HG02852 (cell line): ENCODE measurements at regions not wholly inside any gene's neighbourhood (a gene's known extent, or its start where the extent isn't known, plus 50 kb on each side); places are given as distances from the start of the nearest gene placed in this dataset.

Experiments
- ATAC-seq: cut with Tn5 transposase; IDR thresholded peaks from one replicate; pipeline ENCODE4 v1.9.1; 2021; ENCODE audit warnings: mild to moderate bottlenecking, moderate library complexity; ENCODE audit not compliant: unreplicated experiment

DNA sequence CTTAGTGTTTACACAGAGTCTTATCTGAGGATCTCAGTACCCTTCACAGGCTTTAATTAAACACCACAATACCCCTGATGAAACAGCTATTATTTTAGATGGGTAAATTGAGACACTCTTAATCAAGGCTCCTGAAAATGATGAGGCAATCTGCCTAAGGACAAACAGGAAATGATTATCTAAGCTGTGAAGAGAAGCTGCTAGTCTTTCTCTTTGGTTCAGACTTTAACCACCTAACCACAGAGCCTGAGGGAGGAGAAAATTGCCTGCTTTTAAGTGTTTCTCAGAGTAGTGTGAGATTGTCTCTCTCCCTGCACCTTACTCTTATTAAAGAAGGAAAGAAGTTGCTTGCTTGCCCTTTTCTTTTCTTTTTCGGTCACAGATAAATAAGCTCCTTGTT, 364.3 kb upstream of the ADAMTS9 start:
- no peak for ATAC-seq

DNA sequence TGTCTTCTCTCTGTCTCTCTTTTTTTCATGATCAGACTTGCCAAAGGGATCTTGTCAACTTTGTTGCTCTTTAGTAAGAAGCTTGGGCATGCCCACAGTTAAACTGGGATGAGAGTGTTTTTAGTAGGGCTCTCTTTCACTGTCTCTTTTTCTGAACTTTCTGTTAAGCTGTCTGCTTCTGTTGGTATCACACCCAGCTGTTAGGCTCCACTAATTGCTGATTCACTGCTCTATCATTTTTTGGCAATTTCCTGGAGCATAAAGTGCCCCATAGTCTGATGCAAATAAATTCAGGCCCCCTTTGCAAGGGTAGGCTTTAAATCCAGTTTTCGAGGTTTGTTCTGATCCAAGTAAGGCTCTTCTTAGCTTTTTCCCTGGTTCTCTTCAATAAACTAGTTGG, 360.4 kb upstream of the ADAMTS9 start:
- no peak for ATAC-seq

DNA sequence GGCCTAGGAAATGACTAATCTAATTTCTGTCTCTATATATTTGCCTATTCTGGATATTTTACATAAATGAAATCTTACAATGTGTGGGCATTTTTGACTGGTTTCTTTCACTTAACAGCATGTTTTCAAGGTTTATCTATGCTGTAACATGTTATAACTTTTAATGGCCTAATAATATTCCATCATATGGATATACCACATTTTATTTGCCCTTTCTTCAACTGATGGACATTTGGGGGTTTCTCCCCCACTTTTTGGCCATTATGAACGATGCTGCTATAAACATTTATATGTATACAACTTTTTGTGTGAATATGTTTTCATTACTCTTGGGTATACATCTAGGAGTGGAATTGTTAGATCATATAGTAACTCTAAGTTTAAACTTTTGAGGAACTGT, 357.3 kb upstream of the ADAMTS9 start:
- no peak for ATAC-seq

DNA sequence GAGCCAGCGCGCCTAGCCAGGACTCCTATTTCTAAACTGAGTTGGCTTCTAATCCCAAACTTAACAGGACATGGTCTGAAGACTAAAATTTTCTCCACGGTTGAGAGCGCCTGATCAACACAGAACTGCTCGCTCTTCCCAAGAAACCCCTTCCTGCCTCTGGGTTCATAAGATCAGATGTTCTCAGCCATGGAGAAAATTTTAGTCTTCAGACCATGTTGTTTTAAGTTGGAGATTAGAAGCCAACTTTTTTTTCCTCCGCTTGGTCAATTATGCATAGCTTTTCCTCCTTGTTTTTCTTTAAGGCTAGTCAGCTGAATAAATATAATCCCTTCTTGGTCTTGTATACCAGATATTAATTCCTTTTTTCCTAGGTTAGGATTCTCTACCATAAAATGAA, 356.6 kb upstream of the ADAMTS9 start:
- no peak for ATAC-seq

DNA sequence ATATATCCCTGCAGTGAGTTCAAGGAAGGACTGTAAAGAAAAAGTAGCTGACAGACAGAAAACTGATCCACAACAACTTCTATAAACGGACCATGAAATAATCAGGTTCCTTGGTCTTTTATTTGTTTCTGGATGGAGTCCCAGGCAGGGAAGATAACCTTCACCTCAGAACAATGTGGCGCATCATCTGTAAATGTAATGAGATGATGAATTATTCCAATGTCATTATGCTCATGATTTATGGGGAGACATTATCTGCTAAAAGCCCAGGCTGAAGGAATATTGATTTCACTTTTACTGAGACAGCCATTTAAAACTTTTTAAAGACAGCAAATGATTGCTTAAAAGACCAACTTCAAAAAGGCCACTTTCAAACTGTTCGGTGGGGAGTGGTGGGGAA, 354.9 kb upstream of the ADAMTS9 start:
- no peak for ATAC-seq

DNA sequence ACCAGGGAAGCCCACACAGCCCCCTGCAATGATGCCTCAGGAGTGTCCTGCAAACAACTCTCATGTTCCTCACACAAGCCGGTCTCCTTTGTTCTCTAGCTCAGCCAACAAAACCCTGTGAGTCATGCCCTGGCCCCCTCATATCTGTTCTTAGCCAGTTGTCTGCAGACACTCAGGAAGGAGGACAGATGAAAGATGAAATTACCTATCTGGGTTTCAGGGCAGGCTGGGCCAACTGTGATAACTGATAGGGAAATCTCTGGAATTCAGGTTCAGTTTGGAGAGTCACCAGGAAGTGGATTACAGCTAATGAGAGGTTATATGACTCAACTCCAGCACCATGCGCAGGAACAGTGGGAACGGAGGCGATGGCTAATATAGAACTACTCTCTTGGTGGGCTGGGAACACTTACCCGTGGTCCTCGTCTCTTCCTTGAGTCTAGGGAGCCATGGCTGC, 352.0 kb upstream of the ADAMTS9 start:
- ATAC-seq, result no peak

DNA sequence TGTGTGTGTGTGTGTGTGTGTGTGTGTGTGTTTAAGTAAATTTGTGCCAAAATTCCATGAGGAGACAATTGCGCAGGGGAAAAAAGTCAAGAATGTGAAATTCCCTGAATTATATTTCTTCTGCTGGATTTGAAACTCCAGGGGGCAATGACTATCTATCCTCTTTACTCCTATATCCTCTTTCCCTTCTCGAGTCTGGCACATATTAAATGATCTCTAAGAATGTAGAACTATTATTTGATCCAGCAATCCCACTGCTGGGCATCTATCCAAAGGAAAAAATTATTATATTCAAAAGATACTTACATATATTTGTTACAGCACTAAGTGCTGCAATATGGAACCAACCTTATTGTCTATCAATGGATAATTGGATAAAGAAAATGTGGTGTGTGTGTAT, 350.1 kb upstream of the ADAMTS9 start:
- no peak for ATAC-seq

DNA sequence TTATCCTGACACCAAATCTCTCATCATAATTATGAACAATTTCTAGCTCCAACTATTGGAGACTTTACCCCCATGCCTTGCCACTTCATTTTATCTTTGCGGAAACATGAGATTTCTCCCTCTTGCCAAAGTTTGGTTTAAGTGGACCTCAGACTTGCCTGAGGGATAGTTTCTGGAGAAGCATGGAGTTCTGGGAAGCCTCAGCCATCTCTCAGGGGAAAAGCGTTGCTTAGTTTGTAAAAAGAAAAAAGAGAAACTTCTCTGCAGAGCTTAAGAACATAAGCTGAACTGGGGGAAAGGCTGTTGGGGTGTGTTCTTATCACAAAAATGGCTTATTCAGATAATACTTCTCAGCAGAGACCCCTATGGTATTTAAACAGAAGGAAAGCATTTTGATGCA, 347.4 kb upstream of the ADAMTS9 start:
- ATAC-seq, result no peak

DNA sequence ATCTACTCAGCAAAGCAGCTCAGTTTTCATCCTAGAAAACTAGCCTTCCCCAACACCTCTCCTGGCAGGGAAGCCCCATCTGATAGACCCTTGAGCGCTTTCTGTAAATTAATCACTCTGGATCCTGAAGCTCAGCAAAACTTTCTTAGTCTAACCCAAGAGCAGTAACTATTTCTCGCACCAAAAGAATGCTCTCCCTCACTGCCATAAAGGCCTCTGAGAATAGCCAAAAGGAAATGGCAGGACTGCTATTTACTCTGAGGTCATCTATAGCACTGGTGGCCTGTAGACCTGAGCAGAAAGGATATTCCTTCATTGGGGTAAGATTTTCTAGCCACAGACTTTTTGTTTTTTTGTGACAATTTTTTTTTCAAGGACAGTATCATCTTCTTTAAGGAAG, 345.8 kb upstream of the ADAMTS9 start:
- ATAC-seq, result no peak

DNA sequence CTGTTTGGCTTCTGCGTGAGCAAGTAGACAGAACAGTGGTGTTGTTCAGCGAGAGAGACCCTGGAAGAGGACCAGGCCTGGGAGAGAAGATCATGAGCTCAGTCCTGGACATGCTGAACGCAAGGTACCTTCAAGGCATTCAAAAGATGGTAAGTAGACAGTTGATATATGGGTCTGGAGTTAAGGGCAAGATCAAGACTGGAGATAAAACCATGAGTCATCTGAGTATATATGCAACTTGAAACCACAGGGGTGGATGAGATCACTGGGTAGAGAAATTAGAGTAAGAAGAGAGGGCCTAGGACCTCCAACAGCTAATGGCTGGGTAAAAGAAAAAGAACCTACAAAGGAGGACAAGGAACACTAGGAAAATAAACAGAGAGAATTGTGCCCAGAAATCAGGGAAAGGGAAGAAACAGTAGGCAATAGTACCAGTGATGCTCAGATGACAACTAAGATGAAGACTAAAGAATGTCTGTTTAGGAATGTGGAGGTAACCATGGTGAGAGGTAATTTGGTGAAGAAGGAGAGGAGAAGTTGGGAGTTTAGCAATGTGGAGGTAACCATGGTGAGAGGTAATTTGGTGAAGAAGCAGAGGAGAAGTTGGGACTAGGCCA, 343.2 kb upstream of the ADAMTS9 start:
- no peak for ATAC-seq

DNA sequence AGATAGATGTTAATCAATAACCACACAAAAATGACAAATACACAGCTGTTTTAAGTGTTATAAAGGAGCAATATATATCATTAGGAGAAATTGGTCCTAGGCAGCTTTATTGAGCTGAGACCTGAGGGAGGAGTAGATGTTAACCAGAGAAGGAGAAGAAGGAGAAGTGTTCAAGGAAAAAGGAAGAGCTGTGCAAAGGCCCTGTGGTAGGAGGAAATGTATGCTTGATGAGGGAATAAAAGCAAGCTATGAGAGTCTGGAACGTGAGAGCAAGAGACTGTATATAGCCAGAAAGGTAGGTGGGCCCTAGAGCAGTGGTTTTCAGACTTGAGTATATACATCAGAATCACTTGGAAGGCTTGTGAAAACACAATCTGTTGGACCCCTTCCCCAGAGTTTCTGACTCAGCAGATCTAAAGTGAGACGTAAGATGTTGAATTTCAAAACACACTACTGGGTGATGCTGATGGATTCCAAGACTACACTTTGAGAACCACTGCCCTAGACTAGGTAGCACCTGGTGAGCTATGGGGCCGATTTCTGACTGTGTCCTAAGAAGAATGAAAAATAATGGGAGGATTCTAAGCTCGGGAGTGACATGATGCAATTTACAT, 342.3 kb upstream of the ADAMTS9 start:
- ATAC-seq, result no peak

DNA sequence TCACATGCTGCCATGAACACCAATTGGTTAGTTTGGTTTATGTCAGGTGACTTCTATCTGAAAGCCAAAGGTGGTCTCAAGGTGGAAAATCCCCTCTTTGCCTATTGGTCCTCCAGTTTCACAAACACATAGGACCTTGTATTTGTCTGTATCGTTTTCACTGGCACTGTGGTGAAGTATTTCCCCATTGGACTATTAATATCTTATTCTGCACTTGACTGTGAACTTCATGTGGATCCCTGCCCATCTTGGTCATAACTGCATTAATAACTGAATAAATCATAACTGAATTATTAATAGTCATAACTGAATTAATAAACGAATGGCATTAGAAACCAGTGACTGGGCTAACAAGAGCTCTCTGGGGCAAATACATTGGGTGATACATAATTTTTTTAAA, 341.3 kb upstream of the ADAMTS9 start:
- ATAC-seq, result no peak

DNA sequence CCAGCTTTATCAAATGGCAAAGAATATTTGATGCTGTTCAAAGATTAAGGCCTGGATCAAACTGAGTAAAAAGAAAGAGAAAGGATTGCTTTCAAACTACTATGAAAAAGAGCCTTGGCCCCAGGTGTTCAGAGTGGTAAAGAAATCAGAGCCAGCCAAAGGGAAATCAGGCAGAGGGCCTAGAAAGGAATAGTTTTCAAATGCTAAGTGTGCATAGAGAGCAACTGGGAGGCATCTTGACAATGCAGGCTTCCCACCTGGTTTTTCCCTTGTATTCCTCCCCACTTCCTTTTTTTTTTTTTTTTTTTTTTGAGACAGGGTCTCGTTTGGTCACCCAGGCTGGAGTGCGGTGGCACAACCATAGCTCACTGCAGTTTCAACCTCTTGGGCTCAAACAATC, 340.2 kb upstream of the ADAMTS9 start:
- ATAC-seq, result no peak

DNA sequence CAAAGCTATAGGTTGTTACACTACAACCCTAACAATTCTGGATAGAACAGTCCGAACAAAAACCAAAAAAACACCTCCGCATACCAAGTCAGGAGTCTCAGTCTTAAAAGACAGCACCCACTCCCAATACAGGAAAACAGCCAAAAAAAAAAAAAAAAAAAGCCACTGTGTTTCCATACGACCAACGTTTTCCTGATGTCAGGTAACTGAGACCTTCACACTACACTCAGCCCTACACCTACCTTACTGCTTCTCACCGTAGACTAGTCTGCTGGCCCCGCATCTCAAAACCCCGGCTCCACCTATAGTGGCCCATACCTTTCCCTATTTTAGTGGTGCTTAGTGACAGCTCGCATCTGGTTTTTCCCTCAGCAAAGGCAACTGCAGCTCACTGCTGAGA, 339.5 kb upstream of the ADAMTS9 start:
- no peak for ATAC-seq

DNA sequence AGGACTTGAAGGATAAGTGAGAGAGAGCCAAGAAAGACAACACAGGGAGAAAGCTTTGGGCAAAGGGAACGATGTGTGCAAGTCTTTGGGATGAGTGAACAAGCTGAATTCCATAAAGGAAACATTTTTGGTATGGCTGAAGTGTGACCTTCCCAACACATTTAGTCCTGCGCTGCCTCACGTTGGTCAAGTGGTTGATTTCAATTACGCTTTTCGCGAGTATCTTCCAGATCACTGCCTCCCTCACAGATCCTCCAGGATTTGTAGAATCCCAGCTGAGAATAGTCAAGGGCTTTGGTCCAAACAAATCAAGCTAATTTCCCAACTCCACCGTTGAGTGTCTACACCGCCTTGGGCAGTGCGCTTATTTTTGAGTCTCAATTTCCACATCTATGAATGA, 338.4 kb upstream of the ADAMTS9 start:
- no peak for ATAC-seq

DNA sequence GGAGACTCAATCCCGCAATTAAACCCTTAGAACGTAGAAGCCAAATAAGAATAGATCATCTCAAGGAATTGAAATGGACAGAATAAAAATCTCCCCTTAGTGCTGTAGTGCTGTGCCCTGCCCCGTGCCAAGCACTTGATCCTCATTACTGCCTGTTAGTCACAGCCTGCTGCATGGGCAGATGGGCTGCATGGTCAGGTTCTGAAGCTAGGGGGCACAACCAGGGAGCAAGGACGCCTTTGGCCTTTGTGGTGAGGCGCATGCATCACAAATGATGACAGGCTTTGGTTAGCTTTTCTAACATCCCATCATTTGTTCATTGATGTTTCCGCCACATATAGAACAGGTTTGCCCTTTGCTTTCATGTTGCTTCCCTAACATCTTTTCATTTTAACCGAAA, 336.3 kb upstream of the ADAMTS9 start:
- ATAC-seq, result no peak

DNA sequence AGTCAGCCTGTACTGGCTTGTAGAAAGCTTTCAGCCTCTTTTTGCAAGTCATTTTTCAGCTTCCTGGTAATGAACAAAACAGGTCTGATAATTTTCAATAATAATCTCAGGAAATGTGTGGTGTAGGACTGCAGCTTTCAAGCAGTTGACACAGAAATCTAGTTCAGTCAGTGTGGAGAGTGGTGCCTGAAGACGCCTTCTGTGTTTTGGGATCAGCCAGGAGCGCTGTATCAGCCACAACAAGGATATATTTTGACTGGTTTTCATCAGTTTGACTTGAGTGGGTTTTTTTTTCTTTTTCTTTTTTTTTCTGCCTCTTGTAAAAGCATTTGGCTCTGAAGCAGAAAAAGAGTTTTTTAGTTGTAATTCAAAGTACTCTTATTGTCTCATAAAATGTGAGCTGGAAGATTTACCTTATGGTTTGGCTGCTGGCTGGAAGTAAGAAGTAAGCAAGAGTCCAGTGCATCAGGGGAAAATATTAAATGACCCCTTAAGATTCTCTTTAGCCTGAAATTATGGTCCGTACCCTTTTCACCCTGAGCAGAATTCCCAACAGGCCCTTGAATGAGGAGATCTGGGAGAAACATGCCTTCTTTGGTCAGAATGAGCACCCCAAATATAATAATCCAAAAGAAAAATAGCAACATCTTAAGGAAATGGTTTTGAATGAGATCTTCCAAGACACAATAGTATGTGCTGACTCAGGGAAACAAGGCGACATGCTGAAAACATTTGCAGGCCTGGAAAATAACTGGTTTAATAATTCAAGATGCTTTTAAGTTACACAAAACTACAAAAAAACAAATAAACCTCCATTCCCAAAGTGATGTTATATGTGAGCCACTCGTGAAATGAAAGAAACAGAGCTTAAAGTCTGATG, 332.7 kb upstream of the ADAMTS9 start:
- ATAC-seq, result no peak

DNA sequence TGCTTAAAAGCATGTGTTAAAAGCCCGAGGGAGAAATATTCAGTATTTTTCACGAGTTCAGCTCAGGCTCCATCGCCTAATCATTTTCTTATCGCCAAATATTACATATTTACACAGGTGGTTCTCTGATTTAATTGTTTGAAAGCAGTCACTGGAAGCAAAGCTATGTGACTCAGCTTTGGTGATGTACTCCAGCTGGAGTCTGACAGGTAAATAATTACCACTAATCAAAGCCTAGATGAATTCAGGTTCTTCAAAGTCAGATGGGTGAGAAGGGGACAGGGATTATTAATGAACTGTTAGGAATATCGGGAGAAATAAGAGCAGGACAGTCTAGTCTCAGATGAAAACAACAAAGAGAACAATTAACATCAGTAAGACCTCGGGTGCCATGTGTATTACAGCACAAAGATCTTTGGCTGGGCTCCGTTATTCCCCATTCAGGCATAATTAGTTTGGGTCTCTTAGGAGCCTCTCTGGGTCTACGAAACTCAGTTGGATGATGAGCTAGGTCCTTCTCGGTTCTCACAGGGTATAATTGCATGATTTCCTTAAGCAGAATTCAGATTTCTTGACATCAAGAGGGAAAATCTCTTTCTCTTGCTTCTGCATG, 331.7 kb upstream of the ADAMTS9 start:
- ATAC-seq, result no peak

DNA sequence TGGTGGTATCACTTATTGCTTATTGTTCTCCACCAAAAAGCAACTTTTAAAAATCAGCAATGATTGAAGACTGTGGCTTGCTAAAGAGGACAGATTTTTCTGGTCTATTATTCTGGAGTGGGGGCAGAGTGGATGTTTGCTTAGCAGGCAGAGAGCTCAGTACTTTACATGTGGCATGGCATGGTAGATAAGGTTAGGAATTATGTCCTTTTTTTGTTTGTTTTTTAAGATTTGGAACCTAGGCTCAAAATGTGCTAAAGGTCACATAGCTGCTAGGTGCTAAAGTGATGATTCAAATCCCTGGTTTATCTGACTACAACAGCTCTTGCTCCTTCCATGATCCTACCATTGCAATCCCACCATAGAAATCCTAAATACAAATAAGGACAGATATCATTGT, 331.0 kb upstream of the ADAMTS9 start:
- ATAC-seq, result no peak

DNA sequence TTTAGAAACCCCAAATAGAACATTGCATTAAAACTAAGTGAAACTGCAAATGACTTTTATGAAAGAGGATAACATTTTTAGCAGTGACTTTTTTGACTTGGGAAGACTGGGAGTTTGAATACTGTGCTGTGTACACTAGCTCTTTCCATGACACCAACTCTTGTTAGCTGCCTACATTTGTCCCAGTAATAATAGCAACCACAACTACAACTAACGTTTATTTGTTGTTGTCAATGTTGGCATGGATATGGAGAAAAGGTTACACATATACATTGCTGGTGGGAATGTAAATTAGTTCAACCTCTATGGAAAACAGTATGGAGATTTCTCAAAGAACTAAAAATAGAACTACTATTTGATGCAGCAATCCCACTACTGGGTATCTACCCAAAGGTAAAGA, 329.6 kb upstream of the ADAMTS9 start:
- ATAC-seq, result no peak

DNA sequence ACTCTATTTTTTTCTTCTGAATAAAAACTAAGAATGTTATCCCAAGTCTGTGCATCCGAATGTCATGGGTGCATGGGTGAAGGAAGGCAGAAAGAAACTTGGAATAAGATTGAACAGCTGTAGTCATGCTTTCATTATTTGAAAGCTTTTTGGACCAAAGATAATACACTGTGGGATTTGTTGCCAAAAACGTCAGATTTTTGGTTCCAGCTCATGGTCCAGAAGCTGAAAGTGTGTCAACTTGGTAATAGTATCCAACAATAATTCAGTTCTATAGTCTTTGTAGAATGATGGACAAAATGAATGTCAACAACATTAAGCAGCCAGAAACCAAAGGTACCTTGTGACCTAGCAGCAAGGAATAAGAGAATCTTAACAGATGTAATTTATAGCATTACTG, 327.9 kb upstream of the ADAMTS9 start:
- no peak for ATAC-seq

DNA sequence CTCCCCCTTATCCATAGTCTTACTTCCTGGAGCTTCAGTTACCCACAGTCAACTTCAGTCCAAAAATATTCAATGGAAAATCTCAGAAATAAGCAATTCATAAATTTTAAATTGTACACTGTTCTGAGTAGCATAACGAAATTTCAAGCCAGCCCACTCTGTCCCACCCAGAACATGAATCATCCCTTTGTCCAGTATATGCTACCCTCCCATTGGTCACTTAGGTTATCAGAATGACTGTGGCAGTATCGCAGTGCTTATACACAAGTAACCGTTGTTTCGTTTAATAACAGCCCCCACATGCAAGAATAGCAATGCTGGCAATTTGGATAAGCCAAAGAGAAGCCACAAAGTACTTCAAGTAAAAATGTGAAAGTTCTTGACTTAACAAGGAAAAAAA, 325.3 kb upstream of the ADAMTS9 start:
- no peak for ATAC-seq
